ENCODE measurements at regions not wholly inside any gene's neighbourhood (a gene's known extent, or its start where the extent isn't known, plus 50 kb on each side); places are given as distances from the start of the nearest gene placed in this dataset.

DNA sequence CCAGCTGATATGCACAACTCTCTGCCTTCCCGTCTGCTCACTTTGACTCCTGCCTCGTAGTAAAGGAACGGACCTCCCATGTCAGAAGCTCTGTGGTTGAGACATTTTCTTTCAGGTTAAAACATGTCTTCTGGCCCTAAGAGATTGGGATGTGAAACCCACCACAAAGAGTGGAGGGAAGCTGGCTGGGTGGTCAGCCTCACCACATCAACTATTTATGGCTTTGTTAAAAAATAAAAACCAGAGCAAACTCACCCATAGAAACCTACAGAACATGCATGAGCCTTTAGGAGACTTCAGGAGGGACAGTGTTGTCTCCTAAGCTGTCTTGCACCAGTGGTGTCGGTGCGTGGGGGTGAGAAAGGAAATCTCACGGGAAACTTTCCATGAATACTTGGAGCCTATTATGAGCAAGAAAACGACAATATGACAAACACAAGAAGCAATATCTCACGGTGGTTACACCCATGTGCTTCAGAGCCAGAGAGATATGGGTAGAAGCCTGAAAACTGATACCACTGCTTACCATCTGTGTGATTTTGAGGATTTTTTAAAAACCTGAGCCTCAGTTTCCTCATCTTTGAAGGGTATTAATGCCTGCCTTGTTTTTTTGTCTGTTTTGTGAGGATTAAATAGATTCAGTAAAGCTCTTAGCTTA is 61.7 kb upstream of the XYLT1 start:
- Histone ChIP-seq H3K36me3 (no peaks in the 10 kb centered on the region), H3K4me1 (ENCODE audit: control insufficient read depth in 1 of 2, insufficient read depth in 1 of 2, low read depth in 1 of 2, low read length in 1 of 2) (no peaks in the 10 kb centered on the region), H3K9me3 (no peaks in the 10 kb centered on the region), H3K27ac (no peak overlapping the region), H3K27me3 (peaks cover 19% of the 10 kb centered on the region), H3K4me3 (ENCODE audit: low read depth in 1 of 2, low read length in 1 of 2) (no peak overlapping the region)
- TF ChIP-seq, protein P1, sequence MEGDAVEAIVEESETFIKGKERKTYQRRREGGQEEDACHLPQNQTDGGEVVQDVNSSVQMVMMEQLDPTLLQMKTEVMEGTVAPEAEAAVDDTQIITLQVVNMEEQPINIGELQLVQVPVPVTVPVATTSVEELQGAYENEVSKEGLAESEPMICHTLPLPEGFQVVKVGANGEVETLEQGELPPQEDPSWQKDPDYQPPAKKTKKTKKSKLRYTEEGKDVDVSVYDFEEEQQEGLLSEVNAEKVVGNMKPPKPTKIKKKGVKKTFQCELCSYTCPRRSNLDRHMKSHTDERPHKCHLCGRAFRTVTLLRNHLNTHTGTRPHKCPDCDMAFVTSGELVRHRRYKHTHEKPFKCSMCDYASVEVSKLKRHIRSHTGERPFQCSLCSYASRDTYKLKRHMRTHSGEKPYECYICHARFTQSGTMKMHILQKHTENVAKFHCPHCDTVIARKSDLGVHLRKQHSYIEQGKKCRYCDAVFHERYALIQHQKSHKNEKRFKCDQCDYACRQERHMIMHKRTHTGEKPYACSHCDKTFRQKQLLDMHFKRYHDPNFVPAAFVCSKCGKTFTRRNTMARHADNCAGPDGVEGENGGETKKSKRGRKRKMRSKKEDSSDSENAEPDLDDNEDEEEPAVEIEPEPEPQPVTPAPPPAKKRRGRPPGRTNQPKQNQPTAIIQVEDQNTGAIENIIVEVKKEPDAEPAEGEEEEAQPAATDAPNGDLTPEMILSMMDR (IDR thresholded peaks at IDR 0.05) = no peak

DNA sequence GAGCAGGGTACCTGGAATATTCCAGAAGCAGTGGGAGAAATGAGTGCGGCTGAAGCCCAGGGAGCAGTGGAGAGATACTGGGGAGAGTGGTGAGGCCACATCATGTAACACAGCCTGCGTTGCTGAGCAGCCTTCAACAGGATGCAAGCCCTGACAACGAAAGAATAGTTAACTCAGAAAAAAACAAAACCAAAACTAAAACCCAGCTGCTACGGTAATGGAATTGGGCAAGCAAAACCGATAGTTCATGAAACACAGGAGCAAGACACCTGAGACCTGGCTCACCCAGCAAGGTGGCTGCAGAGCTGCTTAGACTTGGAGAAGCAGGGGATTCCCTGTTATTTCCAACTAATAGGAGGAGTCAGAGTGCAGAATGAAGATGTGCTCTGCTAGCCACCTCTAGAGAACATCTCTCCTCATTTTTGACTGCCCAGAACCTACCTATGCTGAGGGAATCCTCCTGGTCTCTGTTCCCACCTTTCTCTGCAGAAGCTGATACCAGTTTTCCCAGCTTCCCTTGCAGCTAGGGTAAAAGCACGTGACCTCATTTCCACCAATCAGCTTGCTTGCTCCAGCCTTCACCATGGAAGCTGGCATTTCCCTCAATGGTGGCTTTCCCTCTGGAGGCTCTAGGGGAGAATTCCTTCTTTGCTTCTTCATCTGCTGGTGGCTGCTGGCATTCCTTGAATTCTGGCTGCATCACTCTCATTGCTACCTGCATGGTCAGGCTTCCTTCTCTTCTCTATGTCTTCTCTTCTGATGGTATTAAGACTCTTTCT is 59.4 kb upstream of the XYLT1 start:
- TF ChIP-seq, protein P1 (IDR thresholded peaks at IDR 0.05) = no peak
- no peak overlapping the region for H3K4me3 ChIP-seq (ENCODE audit: low read depth in 1 of 2, low read length in 1 of 2)
- H3K27ac ChIP-seq = no peak overlapping the region
- H3K4me1 ChIP-seq (ENCODE audit: control insufficient read depth in 1 of 2, insufficient read depth in 1 of 2, low read depth in 1 of 2, low read length in 1 of 2) = no peaks in the 10 kb centered on the region
- H3K9me3 ChIP-seq = no peaks in the 10 kb centered on the region
- H3K36me3 ChIP-seq = no peaks in the 10 kb centered on the region
- H3K27me3 ChIP-seq = peaks cover 19% of the 10 kb centered on the region

DNA sequence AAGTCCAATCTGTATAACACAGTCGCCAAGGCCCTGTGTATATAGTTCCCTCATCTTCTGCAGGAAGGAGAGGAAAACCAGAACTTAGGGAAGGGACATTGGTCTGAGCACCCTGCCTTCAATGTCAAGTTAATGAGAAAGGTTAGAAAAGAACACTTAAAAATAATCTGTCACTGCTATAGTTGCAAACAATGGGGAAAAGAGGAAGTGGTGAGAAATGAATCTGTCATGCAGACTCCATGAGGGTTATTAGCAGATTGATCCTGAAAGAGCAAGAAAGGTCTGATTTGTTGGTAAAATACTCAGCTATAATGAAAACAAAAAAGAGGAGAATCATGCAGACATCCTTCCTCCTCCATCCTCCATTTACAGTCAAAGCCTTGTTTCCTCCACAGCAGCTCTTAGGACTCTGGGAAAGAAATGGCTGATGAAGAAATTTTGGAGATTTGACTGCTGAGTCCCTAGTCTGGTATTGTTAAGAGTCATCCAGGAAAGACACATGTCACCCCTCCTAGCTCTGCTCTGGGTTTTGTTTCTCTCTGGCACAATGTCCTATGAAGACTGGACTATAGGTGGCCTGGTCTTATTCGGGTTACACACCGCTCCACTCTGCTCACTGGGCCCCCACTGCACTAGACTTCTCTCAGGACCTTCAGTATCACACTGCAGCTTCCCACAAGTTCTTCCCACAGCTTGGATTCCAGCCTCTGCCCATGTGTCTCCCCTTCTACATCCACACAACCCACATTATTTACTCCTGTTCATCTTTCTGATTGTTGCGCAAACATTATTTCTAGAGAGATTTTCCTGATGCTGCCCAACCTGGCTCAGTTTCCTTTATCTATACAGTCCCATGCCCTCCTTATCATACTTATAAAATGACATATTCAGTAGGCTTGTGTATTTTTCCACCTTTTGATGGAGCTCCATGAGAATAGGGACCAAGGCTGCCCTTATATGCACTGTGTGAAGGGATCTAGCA is 56.5 kb upstream of the XYLT1 start:
- Histone ChIP-seq H3K4me3 (ENCODE audit: low read depth in 1 of 2, low read length in 1 of 2) (no peak overlapping the region), H3K9me3 (no peaks in the 10 kb centered on the region), H3K27me3 (peaks cover 38% of the 10 kb centered on the region), H3K4me1 (ENCODE audit: control insufficient read depth in 1 of 2, insufficient read depth in 1 of 2, low read depth in 1 of 2, low read length in 1 of 2) (no peaks in the 10 kb centered on the region), H3K27ac (no peak overlapping the region), H3K36me3 (no peaks in the 10 kb centered on the region)
- TF ChIP-seq, protein P1 (IDR thresholded peaks at IDR 0.05) = no peak

DNA sequence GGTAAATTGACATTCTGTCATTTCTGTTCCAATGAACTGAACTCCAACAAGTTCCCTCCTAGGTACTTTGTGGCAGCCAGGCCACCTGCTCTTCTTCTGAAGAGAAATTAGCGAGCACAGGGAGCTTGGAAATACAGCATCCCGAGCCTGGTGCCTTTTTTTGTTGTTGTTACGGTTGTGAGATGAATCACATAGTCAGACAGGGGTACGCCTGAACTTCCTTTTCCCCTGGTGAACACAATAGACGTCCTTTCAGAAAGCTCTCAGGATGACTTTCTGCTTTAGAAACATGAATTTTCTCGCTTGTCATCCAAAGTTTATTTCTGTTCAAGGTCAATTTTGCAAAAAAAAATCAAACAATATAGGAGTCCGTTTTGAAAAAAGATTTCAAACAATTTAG is 53.9 kb upstream of the XYLT1 start:
- H3K9me3 ChIP-seq = no peaks in the 10 kb centered on the region
- H3K4me3 ChIP-seq (ENCODE audit: low read depth in 1 of 2, low read length in 1 of 2) = no peak overlapping the region
- TF ChIP-seq, protein P1 (IDR thresholded peaks at IDR 0.05) = no peak
- peaks cover 49% of the 10 kb centered on the region for H3K27me3 ChIP-seq
- H3K27ac ChIP-seq = no peak overlapping the region
- H3K36me3 ChIP-seq = no peaks in the 10 kb centered on the region
- H3K4me1 ChIP-seq (ENCODE audit: control insufficient read depth in 1 of 2, insufficient read depth in 1 of 2, low read depth in 1 of 2, low read length in 1 of 2) = no peaks in the 10 kb centered on the region

- no peaks in the 10 kb centered on the region for H3K9me3 ChIP-seq
- H3K4me3 ChIP-seq (ENCODE audit: low read depth in 1 of 2, low read length in 1 of 2) = no peak overlapping the region
- H3K27me3 ChIP-seq = peaks cover 48% of the 10 kb centered on the region
- H3K4me1 ChIP-seq (ENCODE audit: control insufficient read depth in 1 of 2, insufficient read depth in 1 of 2, low read depth in 1 of 2, low read length in 1 of 2) = no peaks in the 10 kb centered on the region
- TF ChIP-seq, protein P1 (IDR thresholded peaks at IDR 0.05) = no peak
- H3K27ac ChIP-seq = no peak overlapping the region
- H3K36me3 ChIP-seq = no peaks in the 10 kb centered on the region
Observed at GRCh38 chr16:17520561-17520960, 49.8 kb upstream of the XYLT1 start.

All from neutrophil (primary cell).